ENCODE measurements at regions not wholly inside any gene's neighbourhood (a gene's known extent, or its start where the extent isn't known, plus 50 kb on each side); places are given as distances from the start of the nearest gene placed in this dataset.

GRCh38 chr5:72608297-72608696, 101.1 kb upstream of the ZNF366 start:
- no peaks in the 10 kb centered on the region for H3K36me3 Mint-ChIP-seq (ENCODE audit: low read depth)
- TF ChIP-seq CTCF (IDR thresholded peaks at IDR 0.05), result no peak
- H3K4me1 Mint-ChIP-seq (ENCODE audit: low read depth), result peaks cover 31% of the 10 kb centered on the region
- no peaks in the 10 kb centered on the region for H3K9me3 Mint-ChIP-seq
- no peak overlapping the region for H3K27ac Mint-ChIP-seq
- no peak overlapping the region for H3K4me3 Mint-ChIP-seq
- no peaks in the 10 kb centered on the region; the same call in 1 of the 2 replicates for H3K27me3 Mint-ChIP-seq (ENCODE audit: insufficient read depth)
- no peak for DNase-seq

- no peaks in the 10 kb centered on the region for H3K9me3 Mint-ChIP-seq
Measured at GRCh38 chr5:72607381-72607780, 100.2 kb upstream of the ZNF366 start.

GRCh38 chr5:72606525-72606924, 99.3 kb upstream of the ZNF366 start:
- Mint-ChIP-seq H3K27ac (no peak overlapping the region), H3K4me3 (no peak overlapping the region), H3K36me3 (ENCODE audit: low read depth) (no peaks in the 10 kb centered on the region), H3K9me3 (no peaks in the 10 kb centered on the region), H3K4me1 (ENCODE audit: low read depth) (peaks cover 14% of the 10 kb centered on the region), H3K27me3 (ENCODE audit: insufficient read depth) (no peaks in the 10 kb centered on the region; the same call in 1 of the 2 replicates)
- no peak for TF ChIP-seq CTCF (IDR thresholded peaks at IDR 0.05)
- DNase-seq, result no peak

More at GRCh38 chr5:72607381-72607780, 100.2 kb upstream of the ZNF366 start:
- DNase-seq, result no peak
- Mint-ChIP-seq H3K4me1 (ENCODE audit: low read depth) (peaks cover 22% of the 10 kb centered on the region), H3K27ac (no peak overlapping the region), H3K36me3 (ENCODE audit: low read depth) (no peaks in the 10 kb centered on the region), H3K27me3 (ENCODE audit: insufficient read depth) (no peaks in the 10 kb centered on the region; the same call in 1 of the 2 replicates), H3K4me3 (no peak overlapping the region)
- TF ChIP-seq CTCF (IDR thresholded peaks at IDR 0.05), result no peak

GRCh38 chr5:72605632-72606031, 98.4 kb upstream of the ZNF366 start:
- Mint-ChIP-seq H3K9me3 (no peaks in the 10 kb centered on the region), H3K4me1 (ENCODE audit: low read depth) (peaks cover 5% of the 10 kb centered on the region; the same call in 1 of the 2 replicates), H3K4me3 (no peak overlapping the region), H3K27ac (no peak overlapping the region), H3K36me3 (ENCODE audit: low read depth) (no peaks in the 10 kb centered on the region), H3K27me3 (ENCODE audit: insufficient read depth) (no peaks in the 10 kb centered on the region; the same call in 1 of the 2 replicates)
- DNase-seq, result no peak
- TF ChIP-seq CTCF (IDR thresholded peaks at IDR 0.05), result no peak

- no peaks in the 10 kb centered on the region; the same call in 1 of the 2 replicates for H3K4me1 Mint-ChIP-seq (ENCODE audit: low read depth)
- no peaks in the 10 kb centered on the region for H3K36me3 Mint-ChIP-seq (ENCODE audit: low read depth)
- TF ChIP-seq CTCF (IDR thresholded peaks at IDR 0.05), result no peak
- H3K27me3 Mint-ChIP-seq (ENCODE audit: insufficient read depth), result no peaks in the 10 kb centered on the region; the same call in 1 of the 2 replicates
- no peak overlapping the region for H3K4me3 Mint-ChIP-seq
- no peak for DNase-seq
- H3K27ac Mint-ChIP-seq, result no peak overlapping the region
- H3K9me3 Mint-ChIP-seq, result no peaks in the 10 kb centered on the region
Measured at GRCh38 chr5:72604798-72605154, 97.6 kb upstream of the ZNF366 start.
